MCF 10A (cell line): ENCODE measurements at regions not wholly inside any gene's neighbourhood (a gene's known extent, or its start where the extent isn't known, plus 50 kb on each side); places are given as distances from the start of the nearest gene placed in this dataset.
"Not testable (repeated sequence)": the region's sequence is repeated elsewhere in the genome, so short reads cannot be mapped to it uniquely, and the experiment has no call there.

Source experiments
- BruUV-seq: library from RNA; stranded (reverse); fragments of 400-500 nt; replicated peaks from 2 replicates; lab custom pipeline; 2021; lab: Mats Ljungman, UMichigan
- CTCF ChIA-PET: fragments of 300-600 bp; sonication (Branson Sonifier 250); formaldehyde crosslinking; extraction: SDS; loops from one replicate; lab custom pipeline; 2021; ENCODE audit warnings: antibody characterized with exemption, inconsistent platforms; lab: Yijun Ruan, JAX
- POLR2A ChIA-PET: fragments of 300-600, 350-650 bp; sonication (Branson Sonifier 250); formaldehyde crosslinking; extraction: SDS; loops from one replicate; lab custom pipeline; 2020; ENCODE audit warnings: antibody characterized with exemption, inconsistent platforms; lab: Yijun Ruan, JAX
- DNase-seq: peaks from one replicate; pipeline ENCODE4 v3.0.0-alpha.2; 2018; ENCODE audit not compliant: unreplicated experiment
- H3K27ac Mint-ChIP-seq: one replicate; pipeline ENCODE4 v1.8.0; 2022; ENCODE audit warnings: mild to moderate bottlenecking, low read depth, mixed read lengths; ENCODE audit not compliant: unreplicated experiment
- H3K27me3 Mint-ChIP-seq: one replicate; pipeline ENCODE4 v1.8.0; 2022; ENCODE audit warnings: mixed read lengths; ENCODE audit not compliant: insufficient read depth, unreplicated experiment
- H3K36me3 Mint-ChIP-seq: one replicate; pipeline ENCODE4 v1.8.0; 2022; ENCODE audit warnings: mild to moderate bottlenecking, moderate library complexity, mixed read lengths; ENCODE audit not compliant: insufficient read depth, unreplicated experiment
- H3K4me1 Mint-ChIP-seq: one replicate; pipeline ENCODE4 v1.8.0; 2022; ENCODE audit warnings: mixed read lengths; ENCODE audit not compliant: insufficient read depth, unreplicated experiment
- H3K4me3 Mint-ChIP-seq: one replicate; pipeline ENCODE4 v1.8.0; 2022; ENCODE audit warnings: mild to moderate bottlenecking, moderate library complexity, mixed read lengths; ENCODE audit not compliant: unreplicated experiment
- H3K9me3 Mint-ChIP-seq: one replicate; pipeline ENCODE4 v1.8.0; 2022; ENCODE audit warnings: mixed read lengths; ENCODE audit not compliant: unreplicated experiment
- CTCF ChIP-seq: fragments of 200-600 bp; IDR thresholded peaks from one replicate; pipeline ENCODE4 v1.8.0; 2022; ENCODE audit warnings: antibody characterized with exemption, mild to moderate bottlenecking; ENCODE audit not compliant: unreplicated experiment
- intact Hi-C: fragments of 100-400 bp; cut with micrococcal nuclease; formaldehyde crosslinking; loops from 2 replicates; pipeline ENCODE4 v1.14.1; 2022

GRCh38 chr4:126512979-126513378 is 1119.8 kb upstream of the INTU start:
- CTCF ChIA-PET, result interaction anchor here (0.6 kb wide), 1 partner anchor 78 kb away, joined by 3 read pairs; no protein-coding TSS in a partner anchor
- no TSS peak for BruUV-seq
- no peak for DNase-seq
- no peaks in the 10 kb centered on the region for H3K36me3 Mint-ChIP-seq
- H3K9me3 Mint-ChIP-seq, result no peaks in the 10 kb centered on the region
- POLR2A ChIA-PET, result interaction anchor here (0.6 kb wide), 1 partner anchor 138 kb away, joined by 3 read pairs; no protein-coding TSS in a partner anchor
- intact Hi-C loops, result no loop called here
- no peak overlapping the region for H3K27ac Mint-ChIP-seq
- TF ChIP-seq CTCF, result no peak
- no peaks in the 10 kb centered on the region for H3K27me3 Mint-ChIP-seq
- H3K4me1 Mint-ChIP-seq, result no peaks in the 10 kb centered on the region
- no peak overlapping the region for H3K4me3 Mint-ChIP-seq

- no TSS peak for BruUV-seq
- Mint-ChIP-seq H3K27ac (no peak overlapping the region), H3K4me3 (no peak overlapping the region), H3K4me1 (no peaks in the 10 kb centered on the region), H3K27me3 (no peaks in the 10 kb centered on the region), H3K9me3 (no peaks in the 10 kb centered on the region), H3K36me3 (no peaks in the 10 kb centered on the region)
- TF ChIP-seq CTCF, result no peak
- intact Hi-C loops, result no loop called here
- ChIA-PET POLR2A (interaction anchor here (0.7 kb wide), 1 partner anchor 29 kb away, joined by 3 read pairs; no protein-coding TSS in a partner anchor), CTCF (interaction anchor here (0.7 kb wide), 1 partner anchor 888 kb away, joined by 3 read pairs; no protein-coding TSS in a partner anchor)
- no peak for DNase-seq
Measured at GRCh38 chr4:126513596-126513995, 1119.2 kb upstream of the INTU start.

GRCh38 chr4:126520731-126521130 is 1112.0 kb upstream of the INTU start:
- ChIA-PET POLR2A (no interaction called here), CTCF (no interaction called here)
- BruUV-seq, result no TSS peak
- no peaks in the 10 kb centered on the region for H3K27me3 Mint-ChIP-seq
- no peak overlapping the region for H3K27ac Mint-ChIP-seq
- no peak for DNase-seq
- H3K4me1 Mint-ChIP-seq, result no peaks in the 10 kb centered on the region
- TF ChIP-seq CTCF, result no peak
- no peak overlapping the region for H3K4me3 Mint-ChIP-seq
- H3K36me3 Mint-ChIP-seq, result no peaks in the 10 kb centered on the region
- H3K9me3 Mint-ChIP-seq, result peaks cover 8% of the 10 kb centered on the region
- intact Hi-C loops, result no loop called here

GRCh38 chr4:126525400-126525799 is 1107.4 kb upstream of the INTU start:
- H3K36me3 Mint-ChIP-seq, H3K4me1 Mint-ChIP-seq, H3K4me3 Mint-ChIP-seq, H3K27me3 Mint-ChIP-seq, intact Hi-C loops, BruUV-seq, DNase-seq, POLR2A ChIA-PET, H3K27ac Mint-ChIP-seq, CTCF ChIA-PET: not testable (repeated sequence)
- peaks cover 14% of the 10 kb centered on the region for H3K9me3 Mint-ChIP-seq

GRCh38 chr4:126526335-126526734 is 1106.4 kb upstream of the INTU start:
- no peak for TF ChIP-seq CTCF
- intact Hi-C loops, result no loop called here
- DNase-seq, result no peak
- POLR2A ChIA-PET, result no interaction called here
- no peaks in the 10 kb centered on the region for H3K27me3 Mint-ChIP-seq
- H3K36me3 Mint-ChIP-seq, result no peaks in the 10 kb centered on the region
- peaks cover 14% of the 10 kb centered on the region for H3K9me3 Mint-ChIP-seq
- no peak overlapping the region for H3K4me3 Mint-ChIP-seq
- H3K27ac Mint-ChIP-seq, result no peak overlapping the region
- CTCF ChIA-PET, result no interaction called here
- no TSS peak for BruUV-seq
- H3K4me1 Mint-ChIP-seq, result peaks cover 4% of the 10 kb centered on the region
